Esophagus (tissue), 2 donors: ENCODE measurements at regions not wholly inside any gene's neighbourhood (a gene's known extent, or its start where the extent isn't known, plus 50 kb on each side); places are given as distances from the start of the nearest gene placed in this dataset.

Source experiments
- H3K27ac ChIP-seq, 2 donors: one replicate each; pipeline ENCODE4 v1.5.1; 2013; ENCODE audit warnings: low read depth in 2 of 2, mild to moderate bottlenecking in 2 of 2, inconsistent platforms in 1 of 2, low read length in 1 of 2, moderate library complexity in 1 of 2
- H3K27me3 ChIP-seq, 2 donors: one replicate each; pipeline ENCODE4 v1.6.1; 2013; ENCODE audit warnings: low read length in 2 of 2, control low read depth in 1 of 2, mild to moderate bottlenecking in 1 of 2; ENCODE audit not compliant: insufficient read depth in 2 of 2, control insufficient read depth in 1 of 2
- H3K36me3 ChIP-seq, 2 donors: one replicate each; pipeline ENCODE4 v1.6.1; 2013; ENCODE audit warnings: low read length in 1 of 2; ENCODE audit not compliant: control insufficient read depth in 2 of 2, insufficient read depth in 2 of 2
- H3K4me1 ChIP-seq, 2 donors: one replicate each; pipeline ENCODE4 v1.6.1; 2013; ENCODE audit warnings: low read length in 1 of 2; ENCODE audit not compliant: control insufficient read depth in 2 of 2, insufficient read depth in 2 of 2
- H3K4me3 ChIP-seq, 2 donors: one replicate each; pipeline ENCODE4 v1.5.1; 2013; ENCODE audit warnings: low read length in 2 of 2, mild to moderate bottlenecking in 2 of 2, low read depth in 1 of 2, moderate library complexity in 1 of 2
- H3K9me3 ChIP-seq, 2 donors: one replicate each; pipeline ENCODE4 v1.6.1; 2013; ENCODE audit warnings: mild to moderate bottlenecking in 2 of 2, low read depth in 1 of 2, low read length in 1 of 2, moderate library complexity in 1 of 2; ENCODE audit not compliant: control insufficient read depth in 2 of 2, insufficient read depth in 1 of 2
- WGBS, 2 donors: extraction: QIAGEN DNeasy Blood & Tissue Kit; methylation state at CpG; one replicate each; pipeline ENCODE4 v1.1.7; 2013; 5-methylcytosine and 5-hydroxymethylcytosine counted together
- donor health status: healthy with polysubstance abuse.
- donor health status: Bipolar disorder and iron deficiency.

GRCh38 chr14:82766996-82767395, 1233.3 kb upstream of the SEL1L start:
- H3K27me3 ChIP-seq: no peaks in the 10 kb centered on the region
- H3K4me3 ChIP-seq: no peak overlapping the region
- 49 to 61% methylated on average over 3 of the region's 3 CpGs for WGBS, 2 donors
- no peaks in the 10 kb centered on the region for H3K4me1 ChIP-seq
- H3K9me3 ChIP-seq: no peaks in the 10 kb centered on the region
- no peak overlapping the region for H3K27ac ChIP-seq
- no peaks in the 10 kb centered on the region for H3K36me3 ChIP-seq

GRCh38 chr14:82776958-82777357, 1243.3 kb upstream of the SEL1L start:
- H3K27ac ChIP-seq: no peak overlapping the region
- WGBS, 2 donors: 83 to 92% methylated on average over 1 of the region's 1 CpG

GRCh38 chr14:82778008-82778590, 1244.4 kb upstream of the SEL1L start:
- no peaks in the 10 kb centered on the region for H3K36me3 ChIP-seq
- WGBS, 2 donors: 54 to 63% methylated on average over 1 of the region's 1 CpG
- H3K27ac ChIP-seq: no peak overlapping the region
- no peak overlapping the region for H3K4me3 ChIP-seq
- no peaks in the 10 kb centered on the region for H3K9me3 ChIP-seq
- no peaks in the 10 kb centered on the region for H3K27me3 ChIP-seq
- H3K4me1 ChIP-seq: no peaks in the 10 kb centered on the region

More at GRCh38 chr14:82776958-82777357, 1243.3 kb upstream of the SEL1L start:
- Histone ChIP-seq H3K9me3 (no peaks in the 10 kb centered on the region), H3K27me3 (no peaks in the 10 kb centered on the region), H3K36me3 (no peaks in the 10 kb centered on the region), H3K4me3 (no peak overlapping the region), H3K4me1 (no peaks in the 10 kb centered on the region)

GRCh38 chr14:82778601-82779000, 1244.9 kb upstream of the SEL1L start:
- Histone ChIP-seq H3K4me1 (no peaks in the 10 kb centered on the region), H3K36me3 (no peaks in the 10 kb centered on the region), H3K27me3 (no peaks in the 10 kb centered on the region), H3K4me3 (no peak overlapping the region), H3K9me3 (no peaks in the 10 kb centered on the region), H3K27ac (no peak overlapping the region)
- 61 to 67% methylated on average over 3 of the region's 3 CpGs for WGBS, 2 donors

GRCh38 chr14:82779301-82779700, 1245.6 kb upstream of the SEL1L start:
- Histone ChIP-seq H3K27ac (no peak overlapping the region), H3K4me1 (no peaks in the 10 kb centered on the region)

GRCh38 chr14:82785756-82786482, 1252.3 kb upstream of the SEL1L start:
- Histone ChIP-seq H3K9me3 (no peaks in the 10 kb centered on the region), H3K4me3 (no peak overlapping the region), H3K27me3 (no peaks in the 10 kb centered on the region), H3K36me3 (no peaks in the 10 kb centered on the region), H3K27ac (no peak overlapping the region), H3K4me1 (no peaks in the 10 kb centered on the region)
- 33 to 42% methylated on average over 1 of the region's 1 CpG for WGBS, 2 donors

More at GRCh38 chr14:82779301-82779700, 1245.6 kb upstream of the SEL1L start:
- Histone ChIP-seq H3K9me3 (no peaks in the 10 kb centered on the region), H3K4me3 (no peak overlapping the region), H3K36me3 (no peaks in the 10 kb centered on the region), H3K27me3 (no peaks in the 10 kb centered on the region)
- 57 to 68% methylated on average over 4 of the region's 4 CpGs for WGBS, 2 donors

- Histone ChIP-seq H3K9me3 (no peaks in the 10 kb centered on the region), H3K27me3 (no peaks in the 10 kb centered on the region), H3K4me1 (no peaks in the 10 kb centered on the region), H3K4me3 (no peak overlapping the region), H3K36me3 (no peaks in the 10 kb centered on the region), H3K27ac (no peak overlapping the region)
- 77 to 80% methylated on average over 3 of the region's 3 CpGs for WGBS, 2 donors
Measured at GRCh38 chr14:82786483-82786880, 1252.8 kb upstream of the SEL1L start.

GRCh38 chr14:82796086-82796485, 1262.4 kb upstream of the SEL1L start:
- 57 to 73% methylated on average over 4 of the region's 4 CpGs for WGBS, 2 donors
- Histone ChIP-seq H3K27me3 (no peaks in the 10 kb centered on the region), H3K9me3 (no peaks in the 10 kb centered on the region), H3K36me3 (no peaks in the 10 kb centered on the region), H3K4me1 (no peaks in the 10 kb centered on the region), H3K27ac (no peak overlapping the region), H3K4me3 (no peak overlapping the region)

- no peaks in the 10 kb centered on the region for H3K9me3 ChIP-seq
- H3K27ac ChIP-seq: no peak overlapping the region
- H3K4me1 ChIP-seq: no peaks in the 10 kb centered on the region
- no peaks in the 10 kb centered on the region for H3K36me3 ChIP-seq
- no peaks in the 10 kb centered on the region for H3K27me3 ChIP-seq
- WGBS, 2 donors: 58 to 70% methylated on average over 1 of the region's 1 CpG
- H3K4me3 ChIP-seq: no peak overlapping the region
Measured at GRCh38 chr14:82798276-82798675, 1264.6 kb upstream of the SEL1L start.
